Activated CD8-positive, alpha-beta memory T cell treated with anti-CD3 and anti-CD28 coated beads, Interleukin-2, amount 50 U/mL, for 1 hour (primary cell): ENCODE measurements at regions not wholly inside any gene's neighbourhood (a gene's known extent, or its start where the extent isn't known, plus 50 kb on each side); places are given as distances from the start of the nearest gene placed in this dataset.
"Not testable (repeated sequence)": the region's sequence is repeated elsewhere in the genome, so short reads cannot be mapped to it uniquely, and the experiment has no call there.

Source experiments
- DNase-seq: peaks from one replicate; pipeline ENCODE4 v3.0.0-alpha.2; 2020; ENCODE audit errors: extremely low read depth

GRCh38 chr7:149714081-149714909, 59.1 kb downstream of the ZNF467 start:
- peak; percentile 66 for DNase-seq

- no peak for DNase-seq
Measured at GRCh38 chr7:149713731-149714068, 59.7 kb downstream of the ZNF467 start.

GRCh38 chr7:149713061-149713730, 60.2 kb downstream of the ZNF467 start:
- no peak for DNase-seq

GRCh38 chr7:149708026-149708425, 65.4 kb downstream of the ZNF467 start:
- no peak for DNase-seq

- DNase-seq = no peak
Measured at GRCh38 chr7:149707448-149707886, 65.9 kb downstream of the ZNF467 start.

- no peak for DNase-seq
Measured at GRCh38 chr7:149706398-149706797, 67.0 kb downstream of the ZNF467 start.

- no peak for DNase-seq
Measured at GRCh38 chr7:149704507-149704906, 68.9 kb downstream of the ZNF467 start.

- no peak for DNase-seq
Measured at GRCh38 chr7:149703044-149703650, 70.2 kb downstream of the ZNF467 start.

- DNase-seq = no peak
Measured at GRCh38 chr7:149701495-149702240, 71.7 kb downstream of the ZNF467 start.

- not testable (repeated sequence) for DNase-seq
Measured at GRCh38 chr7:149697767-149698166, 75.6 kb downstream of the ZNF467 start.

- DNase-seq = no peak
Measured at GRCh38 chr7:149696280-149696679, 77.1 kb downstream of the ZNF467 start.

- DNase-seq = no peak
Measured at GRCh38 chr7:149692557-149692982, 80.8 kb downstream of the ZNF467 start.

GRCh38 chr7:149692056-149692455, 81.3 kb downstream of the ZNF467 start:
- DNase-seq = no peak

- DNase-seq = no peak
Measured at GRCh38 chr7:149690688-149691446, 82.5 kb downstream of the ZNF467 start.

GRCh38 chr7:149689291-149689721, 84.1 kb downstream of the ZNF467 start:
- DNase-seq = no peak

GRCh38 chr7:149688836-149689235, 84.6 kb downstream of the ZNF467 start:
- DNase-seq = no peak

GRCh38 chr7:149687820-149688219, 85.6 kb downstream of the ZNF467 start:
- not testable (repeated sequence) for DNase-seq

- DNase-seq = no peak
Measured at GRCh38 chr7:149686449-149686848, 86.9 kb downstream of the ZNF467 start.

GRCh38 chr7:149686011-149686410, 87.4 kb downstream of the ZNF467 start:
- no peak for DNase-seq

- DNase-seq = no peak
Measured at GRCh38 chr7:149685455-149685854, 87.9 kb downstream of the ZNF467 start.

- DNase-seq = no peak
Measured at GRCh38 chr7:149683898-149684297, 89.5 kb downstream of the ZNF467 start.
